ENCODE measurements at regions not wholly inside any gene's neighbourhood (a gene's known extent, or its start where the extent isn't known, plus 50 kb on each side); places are given as distances from the start of the nearest gene placed in this dataset.

- no peak for DNase-seq
- ChIA-PET CTCF (no interaction called here), POLR2A (no interaction called here)
- Histone ChIP-seq H3K4me3 (ENCODE audit: control insufficient read depth in 1 of 7, extremely low read depth in 1 of 7, insufficient read depth in 4 of 7, low read depth in 2 of 7, low read length in 6 of 7) (no peak overlapping the region), H3K27ac (ENCODE audit: insufficient read depth in 1 of 2, low read depth in 1 of 2, low read length in 2 of 2, poor library complexity in 1 of 2, severe bottlenecking in 2 of 2) (no peak overlapping the region), H3K36me3 (ENCODE audit: control insufficient read depth in 4 of 4, insufficient read depth in 4 of 4, low read length in 3 of 4) (no peaks in the 10 kb centered on the region), H3K4me1 (ENCODE audit: control extremely low read depth in 1 of 4, control insufficient read depth in 4 of 4, insufficient read depth in 4 of 4, low read length in 3 of 4) (no peaks in the 10 kb centered on the region), H3K27me3 (replicated peaks in 2 of 5; ENCODE audit: control insufficient read depth in 4 of 5, insufficient read depth in 5 of 5, low read length in 4 of 5) (peaks cover 0 to 10% (median 1%) of the 10 kb centered on the region in 5 experiments), H3K9me3 (ENCODE audit: control extremely low read depth in 1 of 5, control insufficient read depth in 4 of 5, insufficient read depth in 2 of 5, low read depth in 1 of 5, low read length in 4 of 5) (no peaks in the 10 kb centered on the region)
- 93% methylated on average over 6 of the region's 6 CpGs for WGBS (ENCODE audit: insufficient coverage)
Measured at GRCh38 chr5:2133936-2134335, 251.2 kb upstream of the IRX4 start.

GRCh38 chr5:2133080-2133479 lies 250.4 kb upstream of the IRX4 start:
- WGBS (ENCODE audit: insufficient coverage): 78% methylated on average over 6 of the region's 6 CpGs
- DNase-seq: no peak
- Histone ChIP-seq H3K4me1 (ENCODE audit: control extremely low read depth in 1 of 4, control insufficient read depth in 4 of 4, insufficient read depth in 4 of 4, low read length in 3 of 4) (no peaks in the 10 kb centered on the region), H3K9me3 (ENCODE audit: control extremely low read depth in 1 of 5, control insufficient read depth in 4 of 5, insufficient read depth in 2 of 5, low read depth in 1 of 5, low read length in 4 of 5) (no peaks in the 10 kb centered on the region), H3K36me3 (ENCODE audit: control insufficient read depth in 4 of 4, insufficient read depth in 4 of 4, low read length in 3 of 4) (no peaks in the 10 kb centered on the region), H3K27me3 (replicated peaks in 2 of 5; ENCODE audit: control insufficient read depth in 4 of 5, insufficient read depth in 5 of 5, low read length in 4 of 5) (peaks cover 0 to 10% (median 1%) of the 10 kb centered on the region in 5 experiments), H3K27ac (ENCODE audit: insufficient read depth in 1 of 2, low read depth in 1 of 2, low read length in 2 of 2, poor library complexity in 1 of 2, severe bottlenecking in 2 of 2) (no peak overlapping the region), H3K4me3 (ENCODE audit: control insufficient read depth in 1 of 7, extremely low read depth in 1 of 7, insufficient read depth in 4 of 7, low read depth in 2 of 7, low read length in 6 of 7) (no peak overlapping the region)
- ChIA-PET POLR2A (no interaction called here), CTCF (no interaction called here)

GRCh38 chr5:2132497-2132847 lies 249.7 kb upstream of the IRX4 start:
- no peak overlapping the region for H3K27ac ChIP-seq (ENCODE audit: insufficient read depth in 1 of 2, low read depth in 1 of 2, low read length in 2 of 2, poor library complexity in 1 of 2, severe bottlenecking in 2 of 2)
- CTCF ChIA-PET: no interaction called here
- 96% methylated on average over 20 of the region's 20 CpGs for WGBS (ENCODE audit: insufficient coverage)
- peaks cover 0 to 10% (median 2%) of the 10 kb centered on the region in 5 experiments for H3K27me3 ChIP-seq (replicated peaks in 2 of 5; ENCODE audit: control insufficient read depth in 4 of 5, insufficient read depth in 5 of 5, low read length in 4 of 5)
- H3K4me3 ChIP-seq (ENCODE audit: control insufficient read depth in 1 of 7, extremely low read depth in 1 of 7, insufficient read depth in 4 of 7, low read depth in 2 of 7, low read length in 6 of 7): no peak overlapping the region
- H3K36me3 ChIP-seq (ENCODE audit: control insufficient read depth in 4 of 4, insufficient read depth in 4 of 4, low read length in 3 of 4): no peaks in the 10 kb centered on the region
- no peak for DNase-seq
- no peaks in the 10 kb centered on the region for H3K4me1 ChIP-seq (ENCODE audit: control extremely low read depth in 1 of 4, control insufficient read depth in 4 of 4, insufficient read depth in 4 of 4, low read length in 3 of 4)
- H3K9me3 ChIP-seq (ENCODE audit: control extremely low read depth in 1 of 5, control insufficient read depth in 4 of 5, insufficient read depth in 2 of 5, low read depth in 1 of 5, low read length in 4 of 5): no peaks in the 10 kb centered on the region
- POLR2A ChIA-PET: no interaction called here

- WGBS (ENCODE audit: insufficient coverage): 90% methylated on average over 17 of the region's 33 CpGs
- Histone ChIP-seq H3K36me3 (ENCODE audit: control insufficient read depth in 4 of 4, insufficient read depth in 4 of 4, low read length in 3 of 4) (no peaks in the 10 kb centered on the region), H3K4me3 (ENCODE audit: control insufficient read depth in 1 of 7, extremely low read depth in 1 of 7, insufficient read depth in 4 of 7, low read depth in 2 of 7, low read length in 6 of 7) (no peak overlapping the region), H3K27ac (ENCODE audit: insufficient read depth in 1 of 2, low read depth in 1 of 2, low read length in 2 of 2, poor library complexity in 1 of 2, severe bottlenecking in 2 of 2) (no peak overlapping the region), H3K27me3 (replicated peaks in 2 of 5; ENCODE audit: control insufficient read depth in 4 of 5, insufficient read depth in 5 of 5, low read length in 4 of 5) (peaks cover 0 to 10% (median 2%) of the 10 kb centered on the region in 5 experiments), H3K4me1 (ENCODE audit: control extremely low read depth in 1 of 4, control insufficient read depth in 4 of 4, insufficient read depth in 4 of 4, low read length in 3 of 4) (no peaks in the 10 kb centered on the region), H3K9me3 (ENCODE audit: control extremely low read depth in 1 of 5, control insufficient read depth in 4 of 5, insufficient read depth in 2 of 5, low read depth in 1 of 5, low read length in 4 of 5) (no peaks in the 10 kb centered on the region)
- ChIA-PET CTCF (no interaction called here), POLR2A (no interaction called here)
- DNase-seq: no peak
Measured at GRCh38 chr5:2131826-2132496, 249.2 kb upstream of the IRX4 start.

GRCh38 chr5:2131196-2131595 lies 248.5 kb upstream of the IRX4 start:
- 93% methylated on average over 10 of the region's 11 CpGs for WGBS (ENCODE audit: insufficient coverage)
- Histone ChIP-seq H3K4me1 (ENCODE audit: control extremely low read depth in 1 of 4, control insufficient read depth in 4 of 4, insufficient read depth in 4 of 4, low read length in 3 of 4) (no peaks in the 10 kb centered on the region), H3K4me3 (ENCODE audit: control insufficient read depth in 1 of 7, extremely low read depth in 1 of 7, insufficient read depth in 4 of 7, low read depth in 2 of 7, low read length in 6 of 7) (no peak overlapping the region), H3K36me3 (ENCODE audit: control insufficient read depth in 4 of 4, insufficient read depth in 4 of 4, low read length in 3 of 4) (no peaks in the 10 kb centered on the region), H3K27ac (ENCODE audit: insufficient read depth in 1 of 2, low read depth in 1 of 2, low read length in 2 of 2, poor library complexity in 1 of 2, severe bottlenecking in 2 of 2) (no peak overlapping the region), H3K9me3 (ENCODE audit: control extremely low read depth in 1 of 5, control insufficient read depth in 4 of 5, insufficient read depth in 2 of 5, low read depth in 1 of 5, low read length in 4 of 5) (no peaks in the 10 kb centered on the region), H3K27me3 (replicated peaks in 2 of 5; ENCODE audit: control insufficient read depth in 4 of 5, insufficient read depth in 5 of 5, low read length in 4 of 5) (peaks cover 0 to 10% (median 2%) of the 10 kb centered on the region in 5 experiments)
- no peak for DNase-seq
- CTCF ChIA-PET: no interaction called here
- POLR2A ChIA-PET: no interaction called here

- no peak overlapping the region for H3K4me3 ChIP-seq (ENCODE audit: control insufficient read depth in 1 of 7, extremely low read depth in 1 of 7, insufficient read depth in 4 of 7, low read depth in 2 of 7, low read length in 6 of 7)
- H3K36me3 ChIP-seq (ENCODE audit: control insufficient read depth in 4 of 4, insufficient read depth in 4 of 4, low read length in 3 of 4): no peaks in the 10 kb centered on the region
- peaks cover 0 to 10% (median 2%) of the 10 kb centered on the region in 5 experiments for H3K27me3 ChIP-seq (replicated peaks in 2 of 5; ENCODE audit: control insufficient read depth in 4 of 5, insufficient read depth in 5 of 5, low read length in 4 of 5)
- POLR2A ChIA-PET: no interaction called here
- no peaks in the 10 kb centered on the region for H3K9me3 ChIP-seq (ENCODE audit: control extremely low read depth in 1 of 5, control insufficient read depth in 4 of 5, insufficient read depth in 2 of 5, low read depth in 1 of 5, low read length in 4 of 5)
- CTCF ChIA-PET: no interaction called here
- no peak overlapping the region for H3K27ac ChIP-seq (ENCODE audit: insufficient read depth in 1 of 2, low read depth in 1 of 2, low read length in 2 of 2, poor library complexity in 1 of 2, severe bottlenecking in 2 of 2)
- WGBS (ENCODE audit: insufficient coverage): 62% methylated on average over 5 of the region's 7 CpGs
- H3K4me1 ChIP-seq (ENCODE audit: control extremely low read depth in 1 of 4, control insufficient read depth in 4 of 4, insufficient read depth in 4 of 4, low read length in 3 of 4): no peaks in the 10 kb centered on the region
- no peak for DNase-seq
Measured at GRCh38 chr5:2130361-2130760, 247.6 kb upstream of the IRX4 start.

- no peak overlapping the region for H3K27ac ChIP-seq (ENCODE audit: insufficient read depth in 1 of 2, low read depth in 1 of 2, low read length in 2 of 2, poor library complexity in 1 of 2, severe bottlenecking in 2 of 2)
- no peak for DNase-seq
- 56% methylated on average over 16 of the region's 21 CpGs for WGBS (ENCODE audit: insufficient coverage)
- no peaks in the 10 kb centered on the region for H3K36me3 ChIP-seq (ENCODE audit: control insufficient read depth in 4 of 4, insufficient read depth in 4 of 4, low read length in 3 of 4)
- H3K9me3 ChIP-seq (ENCODE audit: control extremely low read depth in 1 of 5, control insufficient read depth in 4 of 5, insufficient read depth in 2 of 5, low read depth in 1 of 5, low read length in 4 of 5): no peaks in the 10 kb centered on the region
- no peaks in the 10 kb centered on the region for H3K4me1 ChIP-seq (ENCODE audit: control extremely low read depth in 1 of 4, control insufficient read depth in 4 of 4, insufficient read depth in 4 of 4, low read length in 3 of 4)
- no peak overlapping the region for H3K4me3 ChIP-seq (ENCODE audit: control insufficient read depth in 1 of 7, extremely low read depth in 1 of 7, insufficient read depth in 4 of 7, low read depth in 2 of 7, low read length in 6 of 7)
- POLR2A ChIA-PET: no interaction called here
- H3K27me3 ChIP-seq (replicated peaks in 2 of 5; ENCODE audit: control insufficient read depth in 4 of 5, insufficient read depth in 5 of 5, low read length in 4 of 5): peaks cover 0 to 10% (median 2%) of the 10 kb centered on the region in 5 experiments
- CTCF ChIA-PET: no interaction called here
Measured at GRCh38 chr5:2129568-2130272, 247.0 kb upstream of the IRX4 start.
